Tongue (tissue), 1 donor: ENCODE measurements at regions not wholly inside any gene's neighbourhood (a gene's known extent, or its start where the extent isn't known, plus 50 kb on each side); places are given as distances from the start of the nearest gene placed in this dataset.
A peak's percentile ranks its signal among the peaks of the same experiment; 100 is the strongest.
"Not testable (repeated sequence)": the region's sequence is repeated elsewhere in the genome, so short reads cannot be mapped to it uniquely, and the experiment has no call there.

Experiments used
- DNase-seq: peaks from one replicate; pipeline ENCODE4 v3.0.0-alpha.2; 2015

- DNase-seq, result no peak
Observed at GRCh38 chr1:69077633-69078032, 490.1 kb upstream of the LRRC7 start.

- no peak for DNase-seq
Observed at GRCh38 chr1:69081668-69082067, 486.1 kb upstream of the LRRC7 start.

GRCh38 chr1:69082312-69082711 is 485.4 kb upstream of the LRRC7 start:
- no peak for DNase-seq

GRCh38 chr1:69086148-69086547 is 481.6 kb upstream of the LRRC7 start:
- DNase-seq, result no peak

GRCh38 chr1:69088571-69088970 is 479.2 kb upstream of the LRRC7 start:
- no peak for DNase-seq

GRCh38 chr1:69090170-69090569 is 477.6 kb upstream of the LRRC7 start:
- no peak for DNase-seq

- DNase-seq, result no peak
Observed at GRCh38 chr1:69090752-69091151, 477.0 kb upstream of the LRRC7 start.

- not testable (repeated sequence) for DNase-seq
Observed at GRCh38 chr1:69102058-69102457, 465.7 kb upstream of the LRRC7 start.

- no peak for DNase-seq
Observed at GRCh38 chr1:69103213-69103612, 464.5 kb upstream of the LRRC7 start.

GRCh38 chr1:69103705-69104385 is 463.9 kb upstream of the LRRC7 start:
- DNase-seq, result no peak

GRCh38 chr1:69104894-69105293 is 462.8 kb upstream of the LRRC7 start:
- DNase-seq, result peak; percentile 4

GRCh38 chr1:69109277-69109676 is 458.4 kb upstream of the LRRC7 start:
- no peak for DNase-seq

GRCh38 chr1:69110851-69111250 is 456.9 kb upstream of the LRRC7 start:
- no peak for DNase-seq

- DNase-seq, result not testable (repeated sequence)
Observed at GRCh38 chr1:69120126-69120741, 447.5 kb upstream of the LRRC7 start.

- no peak for DNase-seq
Observed at GRCh38 chr1:69120817-69121216, 446.9 kb upstream of the LRRC7 start.

GRCh38 chr1:69121723-69122122 is 446.0 kb upstream of the LRRC7 start:
- DNase-seq, result no peak

- no peak for DNase-seq
Observed at GRCh38 chr1:69122373-69122772, 445.3 kb upstream of the LRRC7 start.

- DNase-seq, result no peak
Observed at GRCh38 chr1:69123486-69123885, 444.2 kb upstream of the LRRC7 start.

GRCh38 chr1:69126796-69127195 is 440.9 kb upstream of the LRRC7 start:
- DNase-seq, result peak; percentile 8

GRCh38 chr1:69128204-69128603 is 439.5 kb upstream of the LRRC7 start:
- no peak for DNase-seq

- DNase-seq, result no peak
Observed at GRCh38 chr1:69129538-69129937, 438.2 kb upstream of the LRRC7 start.

- DNase-seq, result no peak
Observed at GRCh38 chr1:69138172-69138571, 429.6 kb upstream of the LRRC7 start.

GRCh38 chr1:69139007-69139406 is 428.7 kb upstream of the LRRC7 start:
- DNase-seq, result no peak

- no peak for DNase-seq
Observed at GRCh38 chr1:69146303-69146702, 421.4 kb upstream of the LRRC7 start.
